Activated naive CD8-positive, alpha-beta T cell treated with anti-CD3 and anti-CD28 coated beads, Interleukin-2, amount 10 ng/mL, durations not matched to agents 7 days and 5 days (primary cell): ENCODE measurements at regions not wholly inside any gene's neighbourhood (a gene's known extent, or its start where the extent isn't known, plus 50 kb on each side); places are given as distances from the start of the nearest gene placed in this dataset.

Source experiments
- ATAC-seq: fragments of 150-1000 bp; cut with Tn5 transposase; one replicate; pipeline ENCODE4 v1.10.0; 2021; ENCODE audit warnings: low read depth, moderate library complexity
- POLR2A ChIA-PET: fragments of 350-600 bp; sonication (Branson Sonifier 250); formaldehyde crosslinking; loops from one replicate; lab custom pipeline; 2021; ENCODE audit warnings: antibody characterized with exemption; lab: Charles Lee
- DNase-seq: peaks from one replicate; pipeline ENCODE4 v3.0.0; 2021
- H3K27ac Mint-ChIP-seq: one replicate; pipeline ENCODE4 v1.8.0; 2022; ENCODE audit warnings: mild to moderate bottlenecking, mixed read lengths
- H3K27me3 Mint-ChIP-seq: one replicate; pipeline ENCODE4 v1.8.0; 2022; ENCODE audit warnings: mild to moderate bottlenecking, moderate library complexity, mixed read lengths
- H3K36me3 Mint-ChIP-seq: one replicate; pipeline ENCODE4 v1.8.0; 2021; ENCODE audit warnings: mild to moderate bottlenecking, mixed read lengths
- H3K4me1 Mint-ChIP-seq: one replicate; pipeline ENCODE4 v1.8.0; 2021; ENCODE audit warnings: mixed read lengths
- H3K4me3 Mint-ChIP-seq: one replicate; pipeline ENCODE4 v1.8.0; 2022; ENCODE audit warnings: mild to moderate bottlenecking, moderate library complexity, mixed read lengths
- H3K9me3 Mint-ChIP-seq: one replicate; pipeline ENCODE4 v1.8.0; 2021; ENCODE audit warnings: mixed read lengths

DNA sequence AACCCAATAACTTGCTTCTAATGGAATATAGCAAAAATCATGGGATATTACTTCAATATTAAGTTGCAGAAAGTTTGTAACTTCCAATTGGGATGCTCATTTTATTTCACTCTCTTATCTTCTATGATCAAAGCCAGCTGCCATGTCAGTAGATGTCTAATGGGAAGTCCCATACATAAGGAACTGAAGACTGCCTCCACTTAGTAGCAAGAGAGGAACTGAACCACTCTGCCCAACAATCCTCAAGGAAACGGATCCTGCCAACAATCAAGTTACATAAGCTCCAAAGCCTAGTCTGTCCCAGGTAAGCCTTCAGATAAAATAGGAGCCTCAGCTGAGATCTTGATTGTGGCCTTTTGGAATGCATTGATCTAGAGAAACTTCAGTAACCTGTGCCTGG lies 431.5 kb upstream of the PCDH15 start:
- no peak for DNase-seq
- Mint-ChIP-seq H3K4me1 (no peaks in the 10 kb centered on the region), H3K27me3 (no peaks in the 10 kb centered on the region), H3K4me3 (no peak overlapping the region), H3K27ac (no peak overlapping the region), H3K36me3 (no peaks in the 10 kb centered on the region), H3K9me3 (no peaks in the 10 kb centered on the region)
- ATAC-seq: no peak
- POLR2A ChIA-PET: no interaction called here

DNA sequence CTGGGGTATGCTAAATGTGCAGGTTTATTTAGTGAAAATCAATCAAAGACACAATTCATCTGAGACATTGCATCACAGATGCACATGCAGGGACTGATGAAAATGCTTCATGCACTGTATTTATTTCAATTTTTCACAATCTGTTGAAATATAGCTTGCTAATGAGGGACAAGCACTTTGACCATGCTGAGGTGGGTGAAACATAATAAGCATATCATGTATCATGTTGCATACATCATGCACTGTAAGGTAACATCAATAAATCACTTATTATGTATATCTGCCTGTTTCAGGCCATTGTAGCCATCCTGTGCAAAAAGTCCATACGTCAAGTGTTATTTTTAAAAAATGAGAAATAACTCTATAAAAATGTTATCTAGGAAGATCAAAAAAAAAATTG lies 426.9 kb upstream of the PCDH15 start:
- no peak overlapping the region for H3K4me3 Mint-ChIP-seq
- POLR2A ChIA-PET: no interaction called here
- no peaks in the 10 kb centered on the region for H3K4me1 Mint-ChIP-seq
- no peaks in the 10 kb centered on the region for H3K9me3 Mint-ChIP-seq
- DNase-seq (no peak), ATAC-seq (no peak)
- no peaks in the 10 kb centered on the region for H3K27me3 Mint-ChIP-seq
- no peaks in the 10 kb centered on the region for H3K36me3 Mint-ChIP-seq
- H3K27ac Mint-ChIP-seq: no peak overlapping the region

GRCh38 chr10:55224007-55224781 lies 423.2 kb upstream of the PCDH15 start:
- H3K27ac Mint-ChIP-seq: no peak overlapping the region
- no peak for ATAC-seq
- POLR2A ChIA-PET: no interaction called here

GRCh38 chr10:55223352-55223751 lies 422.3 kb upstream of the PCDH15 start:
- POLR2A ChIA-PET: no interaction called here
- Mint-ChIP-seq H3K27ac (no peak overlapping the region), H3K36me3 (no peaks in the 10 kb centered on the region), H3K4me3 (no peak overlapping the region), H3K9me3 (no peaks in the 10 kb centered on the region), H3K27me3 (no peaks in the 10 kb centered on the region), H3K4me1 (no peaks in the 10 kb centered on the region)
- DNase-seq: no peak
- ATAC-seq: no peak

More at GRCh38 chr10:55224007-55224781, 423.2 kb upstream of the PCDH15 start:
- Mint-ChIP-seq H3K27me3 (no peaks in the 10 kb centered on the region), H3K9me3 (no peaks in the 10 kb centered on the region), H3K4me3 (no peak overlapping the region), H3K4me1 (no peaks in the 10 kb centered on the region), H3K36me3 (no peaks in the 10 kb centered on the region)
- no peak for DNase-seq

GRCh38 chr10:55220975-55221374 lies 419.9 kb upstream of the PCDH15 start:
- Mint-ChIP-seq H3K4me1 (no peaks in the 10 kb centered on the region), H3K36me3 (no peaks in the 10 kb centered on the region), H3K27ac (no peak overlapping the region), H3K27me3 (no peaks in the 10 kb centered on the region), H3K9me3 (no peaks in the 10 kb centered on the region), H3K4me3 (no peak overlapping the region)
- no peak for DNase-seq
- POLR2A ChIA-PET: no interaction called here
- ATAC-seq: no peak

DNA sequence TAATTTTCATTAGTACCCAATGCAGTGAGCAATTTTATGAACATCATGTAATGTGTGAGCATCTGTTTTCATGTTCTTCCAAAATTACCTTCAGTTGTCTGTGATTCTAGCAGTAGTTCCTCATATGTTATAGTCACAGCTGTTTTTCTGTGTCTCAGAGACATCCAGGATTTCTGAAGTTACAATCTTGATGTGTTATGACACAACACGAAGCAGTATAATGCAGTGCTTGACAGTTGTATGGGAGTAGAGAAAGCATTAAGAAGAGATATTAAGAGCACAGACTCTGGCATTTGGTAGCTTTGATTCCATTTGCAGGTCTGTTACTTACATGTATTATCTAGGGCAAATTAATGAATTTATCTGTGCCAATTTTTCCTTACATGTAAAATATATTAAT lies 414.7 kb upstream of the PCDH15 start:
- no peak overlapping the region for H3K27ac Mint-ChIP-seq
- no peaks in the 10 kb centered on the region for H3K36me3 Mint-ChIP-seq
- ATAC-seq (no peak), DNase-seq (no peak)
- no peaks in the 10 kb centered on the region for H3K4me1 Mint-ChIP-seq
- H3K27me3 Mint-ChIP-seq: no peaks in the 10 kb centered on the region
- POLR2A ChIA-PET: no interaction called here
- H3K9me3 Mint-ChIP-seq: peaks cover 2% of the 10 kb centered on the region
- H3K4me3 Mint-ChIP-seq: no peak overlapping the region

GRCh38 chr10:55214608-55215007 lies 413.6 kb upstream of the PCDH15 start:
- H3K4me1 Mint-ChIP-seq: no peaks in the 10 kb centered on the region
- H3K36me3 Mint-ChIP-seq: no peaks in the 10 kb centered on the region
- no peak overlapping the region for H3K27ac Mint-ChIP-seq
- H3K9me3 Mint-ChIP-seq: peaks cover 3% of the 10 kb centered on the region
- ATAC-seq (no peak), DNase-seq (no peak)
- H3K27me3 Mint-ChIP-seq: no peaks in the 10 kb centered on the region
- H3K4me3 Mint-ChIP-seq: no peak overlapping the region
- POLR2A ChIA-PET: no interaction called here

GRCh38 chr10:55212051-55212450 lies 411.0 kb upstream of the PCDH15 start:
- peaks cover 3% of the 10 kb centered on the region for H3K9me3 Mint-ChIP-seq
- no peak for ATAC-seq
- no peak overlapping the region for H3K27ac Mint-ChIP-seq
- H3K4me1 Mint-ChIP-seq: no peaks in the 10 kb centered on the region
- DNase-seq: no peak
- POLR2A ChIA-PET: no interaction called here
- no peaks in the 10 kb centered on the region for H3K36me3 Mint-ChIP-seq
- H3K27me3 Mint-ChIP-seq: no peaks in the 10 kb centered on the region
- no peak overlapping the region for H3K4me3 Mint-ChIP-seq

DNA sequence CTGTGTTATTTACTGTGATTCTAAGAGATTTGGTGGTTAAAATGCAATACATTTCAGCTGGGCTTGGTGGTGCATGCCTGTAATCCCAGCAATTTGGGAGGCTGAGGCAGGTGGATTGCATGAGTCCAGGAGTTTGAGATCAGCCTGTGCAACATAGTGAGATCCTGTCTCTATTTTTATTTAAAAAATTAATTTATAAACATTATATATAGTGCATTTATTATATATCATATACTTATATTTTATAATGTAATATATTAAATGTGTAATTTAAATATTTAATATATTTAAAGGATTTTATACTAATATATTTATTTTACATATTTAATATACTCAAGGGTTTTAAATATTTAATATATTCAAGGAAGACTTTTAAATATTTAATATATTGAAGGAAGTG lies 402.8 kb upstream of the PCDH15 start:
- Mint-ChIP-seq H3K9me3 (peaks cover 10% of the 10 kb centered on the region), H3K36me3 (no peaks in the 10 kb centered on the region), H3K27ac (no peak overlapping the region), H3K4me3 (no peak overlapping the region), H3K4me1 (no peaks in the 10 kb centered on the region), H3K27me3 (no peaks in the 10 kb centered on the region)
- POLR2A ChIA-PET: no interaction called here
- ATAC-seq (no peak), DNase-seq (no peak)

DNA sequence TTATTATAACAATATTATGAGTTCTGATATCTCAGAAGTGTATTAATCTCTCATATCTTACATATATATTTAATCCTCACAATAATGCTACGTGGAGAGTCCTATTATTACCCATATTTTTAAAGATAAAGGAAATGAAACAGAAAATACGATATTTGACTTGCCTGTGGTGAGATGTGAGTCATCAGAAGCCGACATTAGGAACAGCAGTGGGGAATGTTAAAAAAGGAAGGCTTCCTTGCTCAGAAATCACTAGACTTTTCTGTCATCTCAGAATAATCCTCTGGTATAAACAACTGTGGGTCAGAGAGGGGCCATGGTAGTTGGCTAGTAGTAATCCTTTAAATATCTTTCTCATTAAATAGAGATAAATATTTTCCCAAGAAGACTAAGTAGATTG lies 402.3 kb upstream of the PCDH15 start:
- H3K9me3 Mint-ChIP-seq: peaks cover 13% of the 10 kb centered on the region

GRCh38 chr10:55200020-55200419 lies 399.0 kb upstream of the PCDH15 start:
- no peaks in the 10 kb centered on the region for H3K4me1 Mint-ChIP-seq
- DNase-seq (no peak), ATAC-seq (no peak)
- POLR2A ChIA-PET: no interaction called here
- H3K9me3 Mint-ChIP-seq: peaks cover 10% of the 10 kb centered on the region
- H3K27ac Mint-ChIP-seq: no peak overlapping the region
- no peaks in the 10 kb centered on the region for H3K36me3 Mint-ChIP-seq
- no peaks in the 10 kb centered on the region for H3K27me3 Mint-ChIP-seq
- no peak overlapping the region for H3K4me3 Mint-ChIP-seq

More for the DNA sequence above, 402.3 kb upstream of the PCDH15 start:
- ATAC-seq: no peak
- DNase-seq: no peak
- no peaks in the 10 kb centered on the region for H3K27me3 Mint-ChIP-seq
- H3K36me3 Mint-ChIP-seq: no peaks in the 10 kb centered on the region
- H3K4me1 Mint-ChIP-seq: no peaks in the 10 kb centered on the region
- no peak overlapping the region for H3K27ac Mint-ChIP-seq
- H3K4me3 Mint-ChIP-seq: no peak overlapping the region
- POLR2A ChIA-PET: no interaction called here

DNA sequence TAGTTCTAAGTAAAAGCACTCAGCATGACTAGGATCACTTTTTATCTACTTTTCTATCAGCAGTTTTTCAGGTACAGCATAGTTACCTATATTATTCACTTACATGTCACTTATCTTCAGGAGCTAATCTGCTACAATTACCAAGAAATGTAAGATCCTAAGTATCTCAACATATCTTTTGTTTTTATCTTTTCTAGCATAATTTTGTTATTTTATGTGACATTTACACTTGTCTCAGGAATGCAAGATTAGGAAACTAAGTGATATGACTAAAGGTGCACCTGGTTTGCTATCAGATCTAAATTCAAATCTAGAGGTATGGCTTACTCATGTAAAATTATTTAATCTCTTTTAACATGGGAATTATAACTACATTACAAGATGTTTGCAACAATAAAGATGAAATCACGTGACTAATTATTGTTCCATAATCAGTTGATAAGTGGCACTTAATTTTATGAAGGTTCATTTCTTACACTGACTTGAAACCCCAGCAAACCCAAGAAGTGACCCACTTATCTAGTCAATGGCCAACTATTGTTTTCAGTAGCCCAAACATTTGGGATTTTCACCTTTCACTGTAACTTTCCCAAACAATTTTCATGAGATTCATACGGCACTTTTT lies 390.3 kb upstream of the PCDH15 start:
- peaks cover 2% of the 10 kb centered on the region for H3K9me3 Mint-ChIP-seq
- H3K4me1 Mint-ChIP-seq: no peaks in the 10 kb centered on the region
- no peak for DNase-seq
- no peaks in the 10 kb centered on the region for H3K36me3 Mint-ChIP-seq
- no peaks in the 10 kb centered on the region for H3K27me3 Mint-ChIP-seq
- H3K27ac Mint-ChIP-seq: no peak overlapping the region
- POLR2A ChIA-PET: no interaction called here
- no peak for ATAC-seq
- H3K4me3 Mint-ChIP-seq: no peak overlapping the region

DNA sequence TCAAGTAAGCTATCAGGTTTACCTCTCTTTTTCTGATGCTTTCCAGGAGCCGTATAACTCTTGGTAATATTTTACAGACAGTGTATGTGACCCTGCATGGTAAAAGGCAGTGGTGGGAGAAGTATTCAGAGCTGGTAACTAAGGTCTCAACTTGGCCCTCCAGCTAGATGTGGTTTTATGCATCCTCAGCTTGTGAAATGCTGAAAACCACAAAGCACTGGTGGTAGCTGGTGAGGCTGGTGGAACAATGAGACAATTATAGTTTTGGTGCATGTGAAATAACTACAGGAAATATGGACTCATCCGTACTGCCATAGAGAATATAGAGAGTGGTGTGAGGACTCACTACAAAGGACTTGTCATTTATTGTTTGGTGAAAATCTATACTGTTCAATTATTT lies 383.0 kb upstream of the PCDH15 start:
- DNase-seq (no peak), ATAC-seq (no peak)
- H3K27ac Mint-ChIP-seq: no peak overlapping the region
- POLR2A ChIA-PET: no interaction called here
- no peaks in the 10 kb centered on the region for H3K27me3 Mint-ChIP-seq
- H3K9me3 Mint-ChIP-seq: peaks cover 2% of the 10 kb centered on the region
- no peak overlapping the region for H3K4me3 Mint-ChIP-seq
- H3K36me3 Mint-ChIP-seq: no peaks in the 10 kb centered on the region
- H3K4me1 Mint-ChIP-seq: no peaks in the 10 kb centered on the region

DNA sequence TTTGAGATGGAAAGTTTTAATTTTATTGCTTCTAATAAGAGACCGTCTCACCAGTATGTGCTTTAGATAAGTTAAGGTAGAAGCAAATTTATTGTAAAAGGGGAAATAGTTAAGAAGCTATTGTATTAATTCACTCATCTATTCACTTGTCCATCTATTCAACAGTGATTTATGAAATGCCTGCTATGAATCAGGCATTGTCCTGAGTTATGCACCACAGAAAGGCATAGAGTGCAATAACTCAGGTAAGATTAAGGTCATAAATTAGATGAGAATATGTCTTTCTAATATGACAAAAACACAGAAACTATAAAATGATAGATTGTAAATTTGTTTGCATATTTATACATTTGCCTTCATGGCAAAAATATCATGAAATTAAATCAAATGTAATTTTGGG lies 379.3 kb upstream of the PCDH15 start:
- Mint-ChIP-seq H3K27me3 (no peaks in the 10 kb centered on the region), H3K4me1 (no peaks in the 10 kb centered on the region), H3K27ac (no peak overlapping the region), H3K36me3 (no peaks in the 10 kb centered on the region), H3K9me3 (no peaks in the 10 kb centered on the region), H3K4me3 (no peak overlapping the region)
- POLR2A ChIA-PET: no interaction called here
- ATAC-seq: no peak
- DNase-seq: no peak
